Panc1 (cell line): ENCODE measurements at regions not wholly inside any gene's neighbourhood (a gene's known extent, or its start where the extent isn't known, plus 50 kb on each side); places are given as distances from the start of the nearest gene placed in this dataset.

Experiments used
- CTCF ChIP-seq: fragments of 450-650 bp; IDR thresholded peaks from 2 replicates; pipeline ENCODE4 v1.5.1; 2017; ENCODE audit warnings: mild to moderate bottlenecking
- POLR2AphosphoS5 ChIP-seq: IDR thresholded peaks from 2 replicates; pipeline ENCODE4 v1.6.1; 2012; ENCODE audit warnings: mild to moderate bottlenecking, low read depth, low read length, moderate library complexity

GRCh38 chr7:115208710-115209560, 287.0 kb downstream of the MDFIC start:
- TF ChIP-seq CTCF (no peak), POLR2AphosphoS5 (no peak)
